HG02642 (cell line): ENCODE measurements at regions not wholly inside any gene's neighbourhood (a gene's known extent, or its start where the extent isn't known, plus 50 kb on each side); places are given as distances from the start of the nearest gene placed in this dataset.
"Not testable (repeated sequence)": the region's sequence is repeated elsewhere in the genome, so short reads cannot be mapped to it uniquely, and the experiment has no call there.

Experiments used
- ATAC-seq: cut with Tn5 transposase; IDR thresholded peaks from one replicate; pipeline ENCODE4 v1.9.1; 2021; ENCODE audit warnings: mild to moderate bottlenecking; ENCODE audit not compliant: unreplicated experiment, poor library complexity

DNA sequence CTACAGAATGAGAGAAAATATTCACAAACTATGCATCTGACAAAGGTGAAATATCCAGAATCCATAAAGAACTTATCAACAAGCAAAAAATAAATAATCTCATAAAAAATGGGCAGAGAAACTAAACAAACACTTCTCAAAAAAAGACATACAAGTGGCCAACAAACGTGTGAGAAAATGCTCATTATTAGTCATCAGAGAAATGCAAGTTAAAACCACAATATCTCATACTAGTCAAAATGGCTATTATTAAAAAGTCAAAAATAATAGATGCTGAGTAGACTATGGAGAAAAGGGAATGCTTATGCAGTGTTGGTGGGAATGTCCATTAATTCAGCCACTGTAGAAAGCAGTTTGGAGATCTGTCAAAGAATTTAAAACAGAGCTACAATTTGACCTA is 533.3 kb downstream of the TMA16 start:
- no peak for ATAC-seq

DNA sequence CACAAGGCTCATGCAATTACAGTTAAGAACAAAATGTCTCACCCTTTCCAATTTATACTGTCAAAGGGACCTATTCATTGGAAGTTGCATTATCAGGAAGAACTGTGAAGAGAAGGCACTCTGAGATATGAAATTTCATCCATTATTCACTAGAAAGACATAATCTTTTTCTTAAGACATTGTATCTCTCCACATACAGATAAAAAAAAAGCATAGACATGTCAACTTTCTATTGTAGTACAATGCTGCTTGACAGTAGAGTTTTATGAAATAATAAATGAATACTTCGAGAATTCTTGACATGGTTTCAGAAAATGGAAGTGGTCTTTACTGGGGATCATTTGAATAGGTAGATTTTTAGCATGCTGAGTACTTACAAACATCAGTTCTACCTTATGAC is 545.0 kb downstream of the TMA16 start:
- ATAC-seq: no peak

DNA sequence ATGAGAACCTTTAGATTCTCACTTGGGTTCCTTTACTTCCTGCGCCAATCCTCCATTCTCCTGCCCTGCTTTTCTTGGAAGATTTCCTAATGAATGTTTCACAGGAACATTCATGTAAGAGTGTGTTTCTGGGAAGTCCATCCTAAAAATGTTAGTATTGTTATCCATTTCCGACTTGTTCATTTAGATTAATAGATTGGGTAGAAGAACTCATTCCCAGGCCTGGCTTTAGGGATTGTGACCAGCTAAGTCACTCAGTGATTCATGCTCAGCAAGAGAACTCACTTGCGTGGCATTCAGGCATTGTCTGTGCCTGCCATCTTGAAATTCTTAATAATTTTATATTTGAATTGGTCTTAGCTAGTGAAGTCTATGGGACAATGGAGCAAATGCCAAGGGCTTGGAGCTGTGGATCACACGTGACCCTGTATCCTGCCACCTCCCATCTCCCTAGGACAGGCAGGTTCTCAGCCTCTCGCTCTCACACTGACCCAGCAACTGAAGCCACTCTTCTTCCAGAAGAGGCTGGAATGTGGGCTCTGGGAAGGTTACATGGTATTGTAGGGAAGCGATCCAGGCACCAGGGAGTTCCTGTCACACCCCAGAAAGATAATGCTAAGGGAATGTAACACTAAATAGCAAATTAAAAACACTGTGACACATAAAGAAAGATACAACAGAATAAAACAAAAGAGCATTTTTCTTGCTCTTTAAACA is 562.1 kb downstream of the TMA16 start:
- no peak for ATAC-seq

DNA sequence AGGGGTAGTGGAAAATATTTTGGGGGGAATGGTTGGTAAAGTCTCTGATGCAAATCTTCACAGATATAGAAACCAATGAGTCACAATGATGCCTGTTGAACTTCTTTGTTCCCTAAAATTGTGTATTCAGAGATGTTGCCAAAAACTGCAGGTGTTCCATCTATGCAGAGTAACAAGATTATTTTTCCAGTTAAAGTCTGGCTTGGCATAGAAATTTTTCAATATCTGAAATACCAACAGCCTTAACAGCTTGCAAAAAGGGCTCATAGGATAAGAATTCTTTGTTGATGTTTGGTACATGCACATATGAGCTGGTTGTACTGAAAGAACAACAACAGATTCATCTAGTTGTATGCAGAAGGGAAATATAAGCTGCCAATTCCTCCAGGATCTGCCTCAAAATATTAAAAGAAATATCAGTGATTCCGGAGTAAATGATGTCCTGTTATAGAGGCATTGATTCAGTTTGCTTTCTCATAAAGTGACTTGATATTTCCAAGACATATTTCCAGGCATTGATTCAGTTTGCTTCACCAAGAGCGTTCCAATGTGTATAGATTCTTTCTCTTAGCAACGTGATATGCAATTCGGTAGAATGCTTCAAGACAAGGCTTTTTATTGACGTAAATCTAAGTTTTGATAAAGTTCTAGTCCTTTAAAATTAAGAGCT is 564.4 kb downstream of the TMA16 start:
- no peak for ATAC-seq

DNA sequence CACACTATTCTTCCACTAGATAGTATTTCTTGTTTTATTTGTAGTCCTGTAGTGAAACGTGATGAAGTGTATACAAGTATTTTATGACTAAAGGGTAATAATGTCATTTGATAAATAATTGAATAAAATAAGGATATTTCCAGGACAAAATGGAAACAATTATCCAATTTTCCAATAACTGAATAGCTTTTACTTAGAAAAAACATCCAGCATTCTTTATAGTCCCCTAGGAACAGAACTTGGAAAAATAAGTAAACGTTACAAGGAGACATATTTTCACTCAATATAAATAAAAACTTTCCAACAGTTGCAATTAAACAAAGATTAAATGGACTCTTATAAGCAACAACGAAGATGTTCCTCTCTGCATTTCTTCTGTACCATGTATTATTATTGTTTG is 566.0 kb downstream of the TMA16 start:
- ATAC-seq: no peak

DNA sequence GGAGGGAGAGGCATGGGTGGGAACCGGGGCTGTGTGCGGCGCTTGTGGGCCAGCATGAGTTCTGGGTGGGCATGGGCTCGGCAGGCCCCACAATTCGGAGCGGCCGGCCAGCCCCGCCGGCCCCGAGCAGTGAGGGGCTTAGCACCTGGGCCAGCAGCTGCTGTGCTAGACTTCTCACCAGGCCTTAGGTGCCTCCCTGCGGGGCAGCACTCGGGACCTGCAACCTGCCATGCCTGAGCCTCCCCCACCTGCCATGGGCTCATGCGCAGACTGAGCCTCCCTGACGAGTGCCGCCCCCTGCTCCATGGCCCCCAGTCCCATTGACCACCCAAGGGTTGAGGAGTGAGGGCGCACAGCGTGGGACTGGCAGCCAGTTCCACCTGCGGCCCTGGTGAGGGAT is 573.9 kb downstream of the TMA16 start:
- ATAC-seq: no peak

DNA sequence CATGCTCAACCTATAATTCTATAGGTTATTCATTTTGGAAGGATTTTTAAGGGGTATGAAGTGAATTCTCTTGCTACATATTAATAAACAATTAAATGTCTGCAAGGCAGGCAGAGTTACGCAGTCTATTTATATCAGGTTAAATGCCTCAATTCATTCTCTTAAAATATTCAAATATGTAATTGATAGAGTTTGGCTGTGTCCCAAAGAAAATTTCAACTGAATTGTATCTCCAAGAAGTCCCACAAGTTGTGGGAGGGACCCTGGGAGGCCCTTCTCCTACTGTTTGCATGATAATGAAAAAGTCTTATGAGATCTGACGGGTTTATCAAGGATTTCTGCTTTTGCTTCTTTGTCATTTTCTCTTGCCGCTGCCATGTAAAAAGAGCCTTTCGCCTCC is 576.1 kb downstream of the TMA16 start:
- ATAC-seq: no peak

DNA sequence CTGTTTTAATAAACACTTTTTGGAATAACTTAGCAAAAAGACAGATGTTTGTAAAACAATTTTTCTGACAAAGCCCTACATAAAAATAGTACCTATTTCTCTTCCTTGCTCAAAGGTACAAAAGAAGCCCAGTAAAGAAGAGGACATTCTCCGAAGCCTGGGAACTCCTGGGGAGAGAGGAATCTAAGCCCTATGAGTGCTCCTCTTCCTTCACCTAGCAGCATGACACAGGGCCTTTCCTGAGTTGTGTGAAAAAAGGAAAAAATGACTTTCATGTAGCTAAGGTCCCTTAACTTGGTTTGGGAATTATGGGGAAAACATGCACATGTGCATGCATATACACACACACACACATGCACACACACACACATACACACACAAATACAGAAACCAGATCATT is 586.9 kb downstream of the TMA16 start:
- no peak for ATAC-seq

DNA sequence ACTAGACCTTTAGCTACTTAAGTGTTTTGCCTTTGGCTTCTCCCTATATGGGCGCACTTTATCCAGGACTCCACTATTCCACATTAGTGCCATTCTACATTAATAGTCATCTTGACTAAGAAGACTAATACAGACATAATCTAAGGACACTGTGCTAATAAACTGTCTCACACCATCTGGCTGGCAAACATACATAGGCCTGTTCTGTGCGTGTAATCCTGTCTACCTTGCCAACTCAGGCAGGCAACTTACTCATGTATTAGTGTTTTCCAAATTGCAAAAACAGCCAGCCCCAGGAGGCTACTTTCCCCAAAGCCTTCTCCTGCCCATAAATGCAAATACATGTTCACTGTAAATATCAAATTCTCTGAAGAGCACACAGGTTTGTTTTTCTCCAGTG is 587.3 kb downstream of the TMA16 start:
- no peak for ATAC-seq

DNA sequence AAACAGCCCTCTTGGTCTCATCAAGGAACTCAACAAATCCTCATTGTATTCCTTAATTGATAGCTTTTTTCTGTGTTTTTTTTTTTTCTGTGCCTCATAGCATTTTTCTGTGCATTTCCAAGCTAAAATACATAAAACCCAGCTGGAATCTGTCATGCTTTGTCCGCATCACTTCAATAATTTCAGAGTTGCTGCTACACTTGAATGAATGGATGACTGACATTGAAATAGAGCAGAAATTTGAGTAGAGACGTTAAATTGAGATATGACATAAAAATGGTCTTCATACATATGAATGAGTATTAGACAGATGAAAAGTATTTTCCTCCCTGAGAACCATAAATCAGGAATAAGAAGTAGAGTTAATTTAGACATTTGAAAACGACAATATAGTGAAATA is 593.2 kb downstream of the TMA16 start:
- ATAC-seq: no peak

DNA sequence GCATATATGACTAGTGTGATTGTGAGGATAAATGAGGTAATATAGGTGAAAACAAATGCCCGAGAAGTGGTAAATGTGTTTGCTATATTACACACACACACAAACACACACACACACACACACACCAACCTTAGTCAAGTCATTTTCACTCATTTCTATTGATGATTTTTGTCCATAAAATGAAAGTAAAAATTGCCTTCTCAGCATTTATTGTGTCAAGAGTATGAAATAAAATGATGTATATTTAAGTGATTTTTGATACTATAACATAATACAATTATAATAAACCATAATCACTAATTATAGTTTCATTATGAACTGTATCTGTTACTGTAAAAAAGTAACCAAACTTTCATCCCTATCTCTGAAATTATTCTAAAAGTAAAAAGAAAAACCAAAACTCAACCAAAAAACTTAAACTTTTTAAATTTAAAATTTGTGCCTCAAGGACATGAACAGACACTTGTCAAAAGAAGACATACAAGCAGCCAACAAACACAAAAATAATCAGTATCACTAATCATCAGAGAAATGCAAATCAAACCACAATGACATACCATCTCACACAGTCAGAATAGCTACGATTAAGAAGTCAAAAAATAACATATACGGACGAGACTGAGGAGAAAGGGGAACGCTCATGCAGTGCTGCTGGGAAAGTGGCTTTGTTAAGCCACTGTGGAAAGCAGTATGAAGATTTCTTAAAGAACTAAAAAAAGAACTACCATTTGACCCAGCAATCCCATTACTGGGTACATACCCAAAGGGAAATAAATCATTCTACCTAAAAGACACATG is 601.0 kb downstream of the TMA16 start:
- ATAC-seq: no peak

DNA sequence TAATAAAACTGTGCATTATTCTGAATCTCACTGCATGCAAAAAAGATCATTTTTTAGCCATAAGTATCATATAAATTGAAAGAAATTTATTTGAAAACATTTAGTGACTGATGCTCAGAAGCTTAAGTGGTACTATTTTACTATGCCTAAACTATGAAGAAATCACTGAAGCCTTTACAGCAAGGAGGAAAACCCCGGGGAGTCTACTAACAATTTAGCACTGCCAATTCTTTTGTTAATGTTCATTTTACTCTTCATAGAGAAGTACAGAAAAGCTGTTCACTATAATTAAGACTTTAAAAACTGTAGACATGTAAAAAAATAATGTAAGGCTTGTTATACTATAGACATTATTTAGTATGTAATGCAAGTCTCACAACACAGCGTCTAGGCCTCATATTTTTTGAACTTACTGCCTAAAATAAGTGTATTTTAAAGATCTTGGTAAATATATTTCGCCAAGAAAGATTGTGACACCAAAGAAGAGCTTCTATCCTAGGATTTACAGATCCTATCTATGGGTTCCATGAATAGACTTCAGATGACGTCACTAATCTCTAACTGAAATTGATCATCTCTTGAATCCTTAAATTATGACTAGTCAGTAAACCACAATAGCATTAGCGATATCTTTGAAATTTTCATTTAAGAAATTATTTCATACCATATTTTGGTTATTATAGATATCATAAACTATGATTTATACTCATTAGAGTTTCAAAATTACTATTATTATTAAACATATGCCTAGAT is 602.5 kb downstream of the TMA16 start:
- no peak for ATAC-seq

DNA sequence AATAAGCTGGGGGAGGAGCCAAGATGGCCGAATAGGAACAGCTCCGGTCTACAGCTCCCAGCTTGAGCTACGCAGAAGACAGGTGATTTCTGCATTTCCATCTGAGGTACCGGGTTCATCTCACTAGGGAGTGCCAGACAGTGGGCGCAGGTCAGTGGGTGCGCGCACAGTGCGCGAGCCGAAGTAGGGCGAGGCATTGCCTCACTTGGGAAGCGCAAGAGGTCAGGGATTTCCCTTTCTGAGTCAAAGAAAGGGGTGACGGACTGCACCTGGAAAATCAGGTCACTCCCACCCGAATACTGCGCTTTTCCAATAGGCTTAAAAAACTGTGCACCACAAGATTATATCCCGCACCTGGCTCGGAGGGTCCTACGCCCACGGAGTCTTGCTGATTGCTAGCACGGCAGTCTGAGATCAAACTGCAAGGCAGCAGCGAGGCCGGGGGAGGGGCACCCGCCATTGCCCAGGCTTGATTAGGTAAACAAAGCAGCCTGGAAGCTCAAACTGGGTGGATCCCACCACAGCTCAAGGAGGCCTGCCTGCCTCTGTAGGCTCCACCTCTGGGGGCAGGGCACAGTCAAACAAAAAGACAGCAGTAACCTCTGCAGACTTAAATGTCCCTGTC is 606.4 kb downstream of the TMA16 start:
- not testable (repeated sequence) for ATAC-seq

DNA sequence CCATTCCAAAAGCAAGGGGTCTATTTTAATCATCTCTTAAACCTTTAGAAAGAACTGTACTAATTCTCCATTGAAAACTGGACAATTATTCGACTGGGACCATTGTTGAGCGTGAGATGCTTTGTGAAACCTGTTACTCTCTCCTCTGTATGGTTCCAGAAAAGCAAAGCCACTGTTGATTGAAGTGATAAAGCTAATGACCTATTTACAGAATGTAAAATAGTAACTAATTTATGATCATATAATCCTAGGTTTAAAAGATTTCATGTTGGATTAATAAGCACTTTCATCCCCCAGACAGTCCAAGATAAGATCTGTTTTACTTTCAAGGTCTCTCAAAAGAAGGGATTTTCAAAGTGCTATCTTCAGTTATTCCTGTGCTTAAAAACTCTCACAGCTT is 614.5 kb downstream of the TMA16 start:
- ATAC-seq: no peak

DNA sequence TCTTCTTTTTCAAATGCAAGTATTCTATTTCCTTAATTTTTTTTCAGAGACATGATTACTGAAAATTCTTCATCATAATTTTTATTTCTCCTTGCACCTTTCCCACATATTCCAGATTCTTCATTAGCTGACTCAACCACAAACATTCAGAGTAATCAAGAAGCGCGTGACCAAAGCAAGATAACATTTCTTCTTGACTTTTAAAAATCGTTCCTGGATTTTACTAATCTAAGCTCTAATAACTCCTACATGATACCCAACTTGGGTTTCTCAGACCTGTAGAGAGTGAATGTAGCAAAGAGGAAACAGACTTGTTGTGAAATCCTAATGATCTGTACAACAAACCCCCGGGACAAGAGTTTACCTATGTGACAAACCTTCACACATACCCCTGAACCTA is 615.0 kb downstream of the TMA16 start:
- no peak for ATAC-seq

DNA sequence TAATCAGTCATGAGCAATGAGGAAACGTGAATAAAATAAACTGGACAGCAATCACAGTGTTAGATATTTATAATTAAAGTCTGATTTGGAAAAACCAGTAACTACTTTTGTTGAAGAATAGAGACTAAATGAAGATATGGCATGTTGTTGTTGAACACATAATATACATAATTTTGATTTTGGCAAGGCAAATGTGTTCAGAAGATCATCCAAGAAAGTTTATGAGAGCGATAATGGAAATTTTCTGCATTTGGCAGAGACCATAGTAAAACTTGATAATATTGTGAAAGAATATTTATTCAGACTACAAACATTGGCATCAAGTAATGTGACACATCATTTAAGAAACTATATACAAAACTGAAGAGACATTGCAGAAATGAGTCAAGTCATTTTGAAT is 620.7 kb downstream of the TMA16 start:
- ATAC-seq: no peak

DNA sequence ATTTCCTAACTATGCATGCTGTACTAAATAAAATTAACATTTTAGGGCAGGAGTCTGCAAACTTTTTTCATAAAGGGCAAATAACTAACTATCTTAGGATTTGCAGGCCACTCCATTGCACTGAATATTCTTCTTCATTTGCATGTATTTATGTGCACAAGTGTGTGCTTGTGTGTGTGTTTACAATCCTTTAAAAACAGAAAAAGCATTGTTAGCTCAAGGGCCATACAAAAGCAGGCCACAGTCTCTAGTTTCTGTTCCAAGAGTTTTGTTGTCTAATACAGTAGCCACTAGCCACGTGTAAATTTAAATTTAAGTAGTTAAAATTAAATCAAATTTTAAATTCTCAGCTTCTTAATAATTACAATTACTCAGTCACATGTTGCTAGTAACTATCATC is 621.8 kb downstream of the TMA16 start:
- ATAC-seq: no peak

DNA sequence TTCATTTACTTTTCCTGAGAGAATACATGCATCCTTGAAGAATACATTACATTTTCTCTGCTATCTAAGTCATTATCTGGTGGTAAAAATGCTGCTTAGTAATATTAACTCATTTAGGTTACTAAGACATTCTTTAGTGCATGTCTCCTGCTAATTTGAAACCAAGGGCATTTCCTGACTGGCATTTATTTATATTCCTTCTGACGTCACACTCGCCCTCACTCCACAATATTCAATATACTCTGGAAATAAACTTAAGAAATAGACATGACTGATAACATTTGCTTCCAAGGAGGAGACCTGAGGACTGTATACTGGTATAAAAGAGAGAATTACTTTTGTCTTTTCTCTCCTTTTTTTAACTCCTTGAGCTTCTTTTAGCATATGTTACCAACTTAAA is 619.5 kb upstream of the SMIM31 start:
- no peak for ATAC-seq

DNA sequence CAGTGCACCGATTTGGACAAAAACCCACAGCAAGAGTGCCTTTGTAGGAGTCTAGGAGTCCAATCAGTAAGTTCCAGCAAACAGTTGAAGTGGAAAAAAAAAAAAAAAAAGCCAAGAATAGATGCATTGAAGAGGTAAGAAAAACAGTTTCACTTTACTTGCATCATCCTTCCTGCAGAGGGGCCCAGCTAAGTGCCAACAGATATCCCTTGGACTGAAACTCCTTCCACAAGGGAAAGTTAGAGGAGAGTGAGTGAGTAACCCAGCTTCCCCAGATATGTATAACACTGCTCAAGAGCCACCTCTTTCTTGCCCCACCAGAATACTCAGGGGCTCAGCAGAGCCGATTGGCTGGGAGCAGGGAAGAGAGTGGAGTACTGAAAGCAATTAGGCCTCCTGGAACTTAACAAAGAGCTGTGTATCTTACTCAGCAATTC is 617.7 kb upstream of the SMIM31 start:
- no peak for ATAC-seq

DNA sequence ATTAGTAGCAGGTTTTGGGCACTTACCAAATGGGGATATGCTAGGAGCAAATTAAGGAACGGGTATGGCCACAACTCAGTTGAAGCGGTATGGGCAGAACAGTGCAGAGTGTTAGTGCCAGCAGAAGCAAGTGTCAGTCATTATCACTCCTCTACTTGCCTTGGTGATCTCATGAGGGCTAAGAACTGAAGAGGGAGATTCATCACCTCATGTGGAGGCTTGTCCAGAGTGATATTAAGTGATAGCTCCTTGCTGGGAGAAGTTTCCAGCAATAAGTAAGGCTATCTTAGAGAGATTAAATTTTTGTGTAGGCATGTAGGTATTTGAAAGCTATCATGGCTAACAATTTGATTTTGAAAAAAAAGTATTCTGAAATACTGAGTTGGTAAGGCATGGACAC is 615.4 kb upstream of the SMIM31 start:
- ATAC-seq: no peak
